Motor neuron (in vitro differentiated cells): ENCODE measurements at regions not wholly inside any gene's neighbourhood (a gene's known extent, or its start where the extent isn't known, plus 50 kb on each side); places are given as distances from the start of the nearest gene placed in this dataset.

ENCODE experiments used
- ATAC-seq, 8 experiments: fragments of 200-7000 bp; cut with Tn5 transposase; replicated peaks in 6 of 8; 2 replicates each; pipeline ENCODE4 v1.8.0; 2021; ENCODE audit warnings: mild to moderate bottlenecking in 8 of 8, moderate library complexity in 8 of 8
- H3K27ac ChIP-seq, 2 donors: fragments of 250-450 bp; sonication (Bioruptor Pico); 2 replicates each; pipeline ENCODE4 v1.9.0; 2021; ENCODE audit warnings: antibody characterized with exemption in 2 of 2, mild to moderate bottlenecking in 2 of 2, moderate library complexity in 1 of 2
- H3K4me1 ChIP-seq, 2 donors: fragments of 250-450 bp; sonication (Bioruptor Pico); replicated peaks in 1 of 2; 2 replicates each; pipeline ENCODE4 v1.6.1; 2021; ENCODE audit warnings: antibody characterized with exemption in 2 of 2, mild to moderate bottlenecking in 2 of 2, moderate library complexity in 1 of 2
- H3K4me3 ChIP-seq, 5 donors: fragments of 250-450 bp; sonication (Bioruptor Pico); 2 replicates each; pipeline ENCODE4 v1.9.0; 2021; ENCODE audit warnings: antibody characterized with exemption in 5 of 5, mild to moderate bottlenecking in 5 of 5, moderate library complexity in 4 of 5
- WGBS, 10 experiments: fragments of 450-650 bp; shearing (Covaris generic); methylation state at CpG; one replicate each; pipeline ENCODE4 v1.0.0; 2022; 5-methylcytosine and 5-hydroxymethylcytosine counted together
- in situ Hi-C, 9 experiments: fragments of 400-800 bp; cut with MboI; loops; one replicate each; pipeline ENCODE4 v1.15.0; 2021; ENCODE audit warnings: low sequenced_read_pairs in 9 of 9, low pct_unique_long_range_greater_than_20kb in 2 of 9; ENCODE audit not compliant: unreplicated experiment in 9 of 9

- no peak overlapping the region for H3K4me3 ChIP-seq
- in situ Hi-C loops = no loop called here
- no peaks in the 10 kb centered on the region for H3K4me1 ChIP-seq
These were observed 105.1 kb upstream of the GRPR start for GRCh38 chrX:16018291-16018690.

GRCh38 chrX:16014171-16014570 lies 109.2 kb upstream of the GRPR start:
- in situ Hi-C loops = no loop called here
- Histone ChIP-seq H3K4me1 (no peaks in the 10 kb centered on the region), H3K4me3 (no peak overlapping the region), H3K27ac (no peak overlapping the region)
- no peak for ATAC-seq

More at GRCh38 chrX:16018291-16018690, 105.1 kb upstream of the GRPR start:
- no peak overlapping the region for H3K27ac ChIP-seq
- peak in 2 of 8 experiments; percentile 25 to 36 for ATAC-seq

- ATAC-seq = no peak
- Histone ChIP-seq H3K27ac (no peak overlapping the region), H3K4me1 (no peaks in the 10 kb centered on the region), H3K4me3 (no peak overlapping the region)
- in situ Hi-C loops = no loop called here
- WGBS, 10 experiments = 83 to 100% (median 86%) methylated on average over 1 of the region's 1 CpG; no CpG with 5 or more reads in 7 of the 10 experiments
These were observed 111.1 kb upstream of the GRPR start for GRCh38 chrX:16012250-16012649.

- H3K27ac ChIP-seq = no peak overlapping the region
- in situ Hi-C loops = no loop called here
- no peak overlapping the region for H3K4me3 ChIP-seq
- 13 to 80% (median 72%) methylated on average over 1 to 2 of the region's 2 CpGs; no CpG with 5 or more reads in 7 of the 10 experiments for WGBS, 10 experiments
- no peak for ATAC-seq
- no peaks in the 10 kb centered on the region for H3K4me1 ChIP-seq
These were observed 117.4 kb upstream of the GRPR start for GRCh38 chrX:16005917-16006316.

GRCh38 chrX:16002185-16002584 lies 121.2 kb upstream of the GRPR start:
- Histone ChIP-seq H3K27ac (no peak overlapping the region), H3K4me3 (no peak overlapping the region), H3K4me1 (no peaks in the 10 kb centered on the region)
- ATAC-seq = no peak
- WGBS, 10 experiments = 80 to 100% (median 100%) methylated on average over 1 of the region's 1 CpG; no CpG with 5 or more reads in 7 of the 10 experiments
- in situ Hi-C loops = no loop called here

- Histone ChIP-seq H3K4me1 (no peaks in the 10 kb centered on the region), H3K27ac (no peak overlapping the region), H3K4me3 (no peak overlapping the region)
- WGBS, 10 experiments = 43 to 86% methylated on average over 1 to 2 of the region's 2 CpGs; no CpG with 5 or more reads in 8 of the 10 experiments
- ATAC-seq = no peak
- in situ Hi-C loops = no loop called here
These were observed 125.0 kb upstream of the GRPR start for GRCh38 chrX:15998350-15998749.

GRCh38 chrX:15989716-15990115 lies 133.6 kb upstream of the GRPR start:
- in situ Hi-C loops = no loop called here
- Histone ChIP-seq H3K4me1 (no peaks in the 10 kb centered on the region), H3K4me3 (no peak overlapping the region), H3K27ac (no peak overlapping the region)
- whole genome bisulfite sequencing, 10 experiments = 19 to 100% (median 74%) methylated on average over 1 to 3 of the region's 4 CpGs; no CpG with 5 or more reads in 3 of the 10 experiments
- ATAC-seq = peak in 1 of 8 experiments; percentile 61

GRCh38 chrX:15988661-15989603 lies 134.3 kb upstream of the AP1S2 start:
- in situ Hi-C loops = no loop called here
- 13 to 100% (median 92%) methylated on average over 1 to 5 of the region's 5 CpGs; no CpG with 5 or more reads in 5 of the 10 experiments for WGBS, 10 experiments
- Histone ChIP-seq H3K27ac (no peak overlapping the region), H3K4me3 (no peak overlapping the region), H3K4me1 (no peaks in the 10 kb centered on the region)
- ATAC-seq = no peak

- in situ Hi-C loops = no loop called here
- Histone ChIP-seq H3K4me3 (no peak overlapping the region), H3K4me1 (no peaks in the 10 kb centered on the region), H3K27ac (no peak overlapping the region)
- ATAC-seq = no peak
- WGBS, 10 experiments = 20 to 80% (median 20%) methylated on average over 1 to 2 of the region's 2 CpGs; no CpG with 5 or more reads in 7 of the 10 experiments
These were observed 131.3 kb upstream of the AP1S2 start for GRCh38 chrX:15985937-15986336.

GRCh38 chrX:15983034-15983433 lies 128.4 kb upstream of the AP1S2 start:
- Histone ChIP-seq H3K4me1 (no peaks in the 10 kb centered on the region), H3K27ac (no peak overlapping the region), H3K4me3 (no peak overlapping the region)
- no CpG with 5 or more reads among the region's 1 CpG for WGBS, 10 experiments
- in situ Hi-C loops = no loop called here
- ATAC-seq = no peak

GRCh38 chrX:15977644-15978043 lies 123.0 kb upstream of the AP1S2 start:
- no peak for ATAC-seq
- in situ Hi-C loops = loop anchor here in 1 of 9 experiments (10.0 kb wide), 1 partner anchor 123 kb away; the partner anchor contains the start of gene AP1S2
- no peaks in the 10 kb centered on the region for H3K4me1 ChIP-seq
- no peak overlapping the region for H3K4me3 ChIP-seq
- H3K27ac ChIP-seq = no peak overlapping the region
- 0 to 81% (median 70%) methylated on average over 1 to 2 of the region's 3 CpGs; no CpG with 5 or more reads in 5 of the 10 experiments for WGBS, 10 experiments

GRCh38 chrX:15976396-15976795 lies 121.8 kb upstream of the AP1S2 start:
- no peak overlapping the region for H3K27ac ChIP-seq
- in situ Hi-C loops = loop anchor here in 1 of 9 experiments (10.0 kb wide), 1 partner anchor 122 kb away; the partner anchor contains the start of gene AP1S2
- no peak overlapping the region for H3K4me3 ChIP-seq
- H3K4me1 ChIP-seq = no peaks in the 10 kb centered on the region
- WGBS, 10 experiments = 0% methylated on average over 1 of the region's 1 CpG; no CpG with 5 or more reads in 9 of the 10 experiments
- no peak for ATAC-seq

- in situ Hi-C loops = loop anchor here in 1 of 9 experiments (10.0 kb wide), 1 partner anchor 119 kb away; the partner anchor contains the start of gene AP1S2
- no peak overlapping the region for H3K4me3 ChIP-seq
- 89 to 93% methylated on average over 2 to 3 of the region's 3 CpGs; no CpG with 5 or more reads in 8 of the 10 experiments for WGBS, 10 experiments
- no peaks in the 10 kb centered on the region for H3K4me1 ChIP-seq
- ATAC-seq = no peak
- no peak overlapping the region for H3K27ac ChIP-seq
These were observed 119.3 kb upstream of the AP1S2 start for GRCh38 chrX:15973946-15974345.
